ENCODE measurements at regions not wholly inside any gene's neighbourhood (a gene's known extent, or its start where the extent isn't known, plus 50 kb on each side); places are given as distances from the start of the nearest gene placed in this dataset.
A peak's percentile ranks its signal among the peaks of the same experiment; 100 is the strongest.

DNA sequence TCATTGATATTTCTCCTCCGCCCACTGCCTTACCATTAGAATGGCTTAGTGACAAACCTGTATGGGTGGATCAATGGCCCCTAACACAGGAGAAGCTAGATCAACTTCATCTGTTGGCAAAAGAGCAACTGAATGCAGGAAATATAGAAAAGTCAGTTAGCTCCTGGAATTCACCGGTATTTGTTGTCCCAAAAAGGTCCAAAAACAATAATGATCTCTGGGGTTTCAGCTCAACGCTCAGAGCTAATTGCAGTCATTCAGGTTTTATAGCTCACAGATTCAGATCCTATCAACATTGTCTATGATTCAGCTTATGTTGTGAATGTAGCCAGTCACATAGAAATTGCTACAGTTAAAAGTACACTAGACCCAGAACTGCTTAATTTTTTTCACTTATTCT lies 124.0 kb upstream of the ZCCHC13 start:
- Histone ChIP-seq H3K9me3 (no peaks in the 10 kb centered on the region), H3K27ac (no peak overlapping the region), H3K36me3 (no peaks in the 10 kb centered on the region), H3K27me3 (no peaks in the 10 kb centered on the region), H3K4me3 (no peak overlapping the region), H3K4me1 (peaks cover 0 to 13% (median 5%) of the 10 kb centered on the region in 4 donors)
- no peak for DNase-seq
- intact Hi-C loops (cut with DNase I) = no loop called here
- 17 to 67% methylated on average over 3 of the region's 3 CpGs for WGBS, 2 donors
- TF ChIP-seq EP300 (IDR thresholded peaks at IDR 0.05) (no peak), POLR2AphosphoS5 (IDR thresholded peaks at IDR 0.05) (no peak), POLR2A (IDR thresholded peaks at IDR 0.05) (no peak)
- TF ChIP-seq, protein P1, sequence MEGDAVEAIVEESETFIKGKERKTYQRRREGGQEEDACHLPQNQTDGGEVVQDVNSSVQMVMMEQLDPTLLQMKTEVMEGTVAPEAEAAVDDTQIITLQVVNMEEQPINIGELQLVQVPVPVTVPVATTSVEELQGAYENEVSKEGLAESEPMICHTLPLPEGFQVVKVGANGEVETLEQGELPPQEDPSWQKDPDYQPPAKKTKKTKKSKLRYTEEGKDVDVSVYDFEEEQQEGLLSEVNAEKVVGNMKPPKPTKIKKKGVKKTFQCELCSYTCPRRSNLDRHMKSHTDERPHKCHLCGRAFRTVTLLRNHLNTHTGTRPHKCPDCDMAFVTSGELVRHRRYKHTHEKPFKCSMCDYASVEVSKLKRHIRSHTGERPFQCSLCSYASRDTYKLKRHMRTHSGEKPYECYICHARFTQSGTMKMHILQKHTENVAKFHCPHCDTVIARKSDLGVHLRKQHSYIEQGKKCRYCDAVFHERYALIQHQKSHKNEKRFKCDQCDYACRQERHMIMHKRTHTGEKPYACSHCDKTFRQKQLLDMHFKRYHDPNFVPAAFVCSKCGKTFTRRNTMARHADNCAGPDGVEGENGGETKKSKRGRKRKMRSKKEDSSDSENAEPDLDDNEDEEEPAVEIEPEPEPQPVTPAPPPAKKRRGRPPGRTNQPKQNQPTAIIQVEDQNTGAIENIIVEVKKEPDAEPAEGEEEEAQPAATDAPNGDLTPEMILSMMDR (IDR thresholded peaks at IDR 0.05) = no peak

DNA sequence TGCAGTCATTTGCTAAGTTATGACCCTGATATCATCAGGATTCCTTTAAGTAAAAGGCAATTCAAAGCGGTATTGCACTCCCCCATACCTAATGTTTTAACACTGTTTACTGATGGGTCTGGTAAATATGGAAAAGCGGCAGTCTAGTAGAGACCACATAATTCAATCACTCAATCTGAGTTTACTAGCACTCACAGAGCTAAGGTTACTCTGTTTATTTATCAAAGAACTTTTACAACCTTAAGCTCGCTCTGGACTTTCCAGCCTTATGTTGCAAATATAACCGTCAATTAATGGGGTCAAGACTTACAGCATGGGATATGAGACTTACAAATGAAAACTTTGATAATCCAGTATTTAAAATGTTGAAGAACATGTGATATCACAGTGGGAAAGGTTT lies 124.5 kb upstream of the ZCCHC13 start:
- no peaks in the 10 kb centered on the region for H3K27me3 ChIP-seq
- no peak overlapping the region for H3K4me3 ChIP-seq
- H3K36me3 ChIP-seq = no peaks in the 10 kb centered on the region
- no peaks in the 10 kb centered on the region for H3K9me3 ChIP-seq
- TF ChIP-seq, protein P1 (IDR thresholded peaks at IDR 0.05) = no peak
- TF ChIP-seq EP300 (IDR thresholded peaks at IDR 0.05) (no peak), POLR2AphosphoS5 (IDR thresholded peaks at IDR 0.05) (no peak), POLR2A (IDR thresholded peaks at IDR 0.05) (no peak)
- WGBS, 2 donors = 10 to 57% methylated on average over 4 of the region's 4 CpGs
- intact Hi-C loops (cut with DNase I) = no loop called here
- peaks cover 0 to 13% (median 5%) of the 10 kb centered on the region in 4 donors for H3K4me1 ChIP-seq
- DNase-seq = no peak
- peak overlapping the region in 1 of 4 donors; percentile 45 for H3K27ac ChIP-seq

DNA sequence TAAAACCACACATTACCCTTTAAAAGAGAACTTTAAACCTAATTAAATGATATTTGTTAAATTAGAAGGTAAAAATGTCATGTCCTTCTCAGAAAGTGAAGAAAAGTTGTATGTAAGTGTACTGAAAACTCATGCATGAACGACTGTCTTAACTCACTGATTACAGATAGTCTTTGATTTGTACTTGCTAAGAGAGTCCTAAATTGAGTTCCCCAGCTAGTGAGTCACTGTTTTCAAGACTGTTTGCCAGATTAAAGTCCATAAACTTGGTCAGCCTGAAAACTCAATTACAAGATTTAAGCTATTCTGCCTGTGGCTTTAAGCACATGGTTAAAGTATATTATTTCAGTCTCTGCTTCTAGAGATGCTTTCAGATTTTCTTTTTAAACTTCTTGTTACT lies 124.9 kb upstream of the ZCCHC13 start:
- intact Hi-C loops (cut with DNase I) = no loop called here
- Histone ChIP-seq H3K9me3 (no peaks in the 10 kb centered on the region), H3K27me3 (no peaks in the 10 kb centered on the region), H3K4me1 (peaks cover 0 to 13% (median 5%) of the 10 kb centered on the region in 4 donors), H3K27ac (peak overlapping the region in 3 of 4 donors; percentile 23 to 45 (median 27)), H3K36me3 (no peaks in the 10 kb centered on the region), H3K4me3 (peak overlapping the region in 1 of 4 donors; percentile 25)
- no peak for TF ChIP-seq POLR2A (IDR thresholded peaks at IDR 0.05)
- TF ChIP-seq, protein P1 (IDR thresholded peaks at IDR 0.05) = no peak
- no peak for TF ChIP-seq EP300 (IDR thresholded peaks at IDR 0.05)
- TF ChIP-seq POLR2AphosphoS5 (IDR thresholded peaks at IDR 0.05) = no peak
- DNase-seq = no peak
- WGBS, 2 donors = 7 to 60% methylated on average over 1 of the region's 1 CpG

DNA sequence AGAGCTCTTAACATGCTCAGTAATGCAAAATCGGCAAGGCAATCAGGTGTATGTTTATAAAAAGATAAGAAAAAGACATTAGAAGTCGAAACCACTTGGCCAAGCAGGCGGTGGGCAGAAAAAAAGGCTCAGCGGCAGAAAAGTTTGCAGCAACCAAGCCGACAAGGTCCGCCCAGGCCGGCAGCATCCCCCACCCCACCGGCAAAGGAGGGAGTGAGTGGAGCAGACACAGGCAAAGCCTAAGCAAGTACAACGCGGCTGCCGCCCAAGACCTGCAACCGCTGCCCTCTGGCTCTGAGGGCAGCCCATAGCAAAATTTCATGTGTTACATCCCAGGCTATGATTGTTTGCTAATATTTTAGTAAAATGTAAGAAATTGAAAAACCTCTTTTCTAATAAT lies 125.4 kb upstream of the ZCCHC13 start:
- intact Hi-C loops (cut with DNase I) = no loop called here
- 27 to 52% methylated on average over 12 of the region's 12 CpGs for WGBS, 2 donors
- H3K4me1 ChIP-seq = peaks cover 0 to 13% (median 5%) of the 10 kb centered on the region in 4 donors
- no peak for DNase-seq
- peak overlapping the region in 3 of 4 donors; percentile 23 to 45 (median 27) for H3K27ac ChIP-seq
- no peaks in the 10 kb centered on the region for H3K36me3 ChIP-seq
- TF ChIP-seq, protein P1 (IDR thresholded peaks at IDR 0.05) = no peak
- TF ChIP-seq EP300 (IDR thresholded peaks at IDR 0.05) (no peak), POLR2AphosphoS5 (IDR thresholded peaks at IDR 0.05) (no peak), POLR2A (IDR thresholded peaks at IDR 0.05) (no peak)
- no peaks in the 10 kb centered on the region for H3K9me3 ChIP-seq
- no peaks in the 10 kb centered on the region for H3K27me3 ChIP-seq
- peak overlapping the region in 2 of 4 donors; percentile 25 to 27 for H3K4me3 ChIP-seq

DNA sequence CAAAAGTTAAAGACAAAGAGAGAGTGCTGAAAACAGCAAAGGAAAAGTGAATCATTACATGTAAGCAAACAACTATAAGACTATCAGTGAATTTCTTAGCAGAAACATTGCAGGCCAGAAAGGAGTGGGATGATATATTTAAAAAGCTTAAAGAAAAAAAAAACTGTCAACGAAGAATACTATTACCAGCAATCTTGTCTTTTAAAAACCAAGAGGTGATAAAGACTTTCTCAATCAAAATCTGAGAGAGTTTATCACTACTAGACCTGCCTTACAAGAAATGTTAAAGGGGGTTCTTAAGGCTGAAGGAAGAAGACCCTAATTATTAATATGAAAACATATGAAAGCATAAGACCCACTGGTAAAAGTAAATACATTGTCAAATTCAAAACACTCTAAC lies 132.5 kb upstream of the ZCCHC13 start:
- TF ChIP-seq EP300 (IDR thresholded peaks at IDR 0.05) = no peak
- TF ChIP-seq POLR2AphosphoS5 (IDR thresholded peaks at IDR 0.05) = no peak
- TF ChIP-seq, protein P1 (IDR thresholded peaks at IDR 0.05) = no peak
- no peak for TF ChIP-seq POLR2A (IDR thresholded peaks at IDR 0.05)
- no peaks in the 10 kb centered on the region for H3K27me3 ChIP-seq
- H3K9me3 ChIP-seq = peaks cover 0 to 5% (median 0%) of the 10 kb centered on the region in 4 donors
- 94 to 100% methylated on average over 1 of the region's 1 CpG for WGBS, 2 donors
- DNase-seq = no peak
- H3K4me3 ChIP-seq = no peak overlapping the region
- intact Hi-C loops (cut with DNase I) = no loop called here
- H3K4me1 ChIP-seq = no peaks in the 10 kb centered on the region
- no peaks in the 10 kb centered on the region for H3K36me3 ChIP-seq
- no peak overlapping the region for H3K27ac ChIP-seq
